K562 (cell line): ENCODE measurements at regions not wholly inside any gene's neighbourhood (a gene's known extent, or its start where the extent isn't known, plus 50 kb on each side); places are given as distances from the start of the nearest gene placed in this dataset.
"Not testable (repeated sequence)": the region's sequence is repeated elsewhere in the genome, so short reads cannot be mapped to it uniquely, and the experiment has no call there.

Source experiments
- CBFA2T3 ChIP-seq: fragments of 450-650 bp; IDR thresholded peaks from 2 replicates; pipeline ENCODE4 v1.6.1; 2017
- FOXJ3 ChIP-seq: sonication (generic); formaldehyde crosslinking; IDR thresholded peaks from 2 replicates; pipeline ENCODE4 v1.4.0; 2020; ENCODE audit warnings: mild to moderate bottlenecking, missing genetic modification reagents
- IRF2 ChIP-seq: sonication (generic); formaldehyde crosslinking; IDR thresholded peaks from 2 replicates; pipeline ENCODE4 v1.8.1; 2022; ENCODE audit warnings: mild to moderate bottlenecking, missing genetic modification reagents
- KAT7 ChIP-seq: sonication (generic); formaldehyde crosslinking; IDR thresholded peaks from 2 replicates; pipeline ENCODE4 v1.8.0; 2022; ENCODE audit warnings: missing genetic modification reagents, mild to moderate bottlenecking, borderline replicate concordance
- MAX ChIP-seq: sonication (generic); formaldehyde crosslinking; IDR thresholded peaks from 2 replicates; pipeline ENCODE4 v1.9.0; 2022; ENCODE audit warnings: mild to moderate bottlenecking, missing genetic modification reagents
- NONO ChIP-seq, 2 experiments: fragments of 200-400 bp in 1 of 2; fragments of 450-650 bp in 1 of 2; formaldehyde crosslinking in 1 of 2; IDR thresholded peaks; 2 replicates each; pipeline ENCODE4 v1.6.1; 2017; ENCODE audit warnings: low read depth in 2 of 2, mild to moderate bottlenecking in 2 of 2, moderate library complexity in 2 of 2, low read length in 1 of 2
- POLR2AphosphoS2 ChIP-seq: IDR thresholded peaks from 2 replicates; pipeline ENCODE4 v1.6.1; 2012; ENCODE audit warnings: low read length, improper control_type of control experiment
- RBM39 ChIP-seq: fragments of 200-400 bp; formaldehyde crosslinking; optimal IDR thresholded peaks from 2 replicates; pipeline ENCODE3; 2018; ENCODE audit warnings: low read depth, low read length
- RCOR1 ChIP-seq, 2 experiments: IDR thresholded peaks; 2 replicates each; pipeline ENCODE4 v1.6.1; 2012; ENCODE audit warnings: low read depth in 2 of 2, low read length in 2 of 2, borderline replicate concordance in 1 of 2, improper control_type of control experiment in 1 of 2
- ZBTB17 ChIP-seq: fragments of 450-650 bp; formaldehyde crosslinking; IDR thresholded peaks from 2 replicates; pipeline ENCODE4 v1.4.0; 2020; ENCODE audit warnings: mild to moderate bottlenecking
- ZNF280B ChIP-seq: fragments of 250-450 bp; sonication (Bioruptor Pico); IDR thresholded peaks from 2 replicates; pipeline ENCODE4 v1.5.1; 2021; ENCODE audit warnings: mild to moderate bottlenecking
- TF ChIP-seq, protein P1 (sequence below), 3 experiments: fragments of 200-800 bp in 1 of 3; sonication (Bioruptor generic) in 1 of 3; sonication (generic) in 1 of 3; formaldehyde crosslinking in 1 of 3; IDR thresholded peaks; 2 replicates each; pipeline versions ENCODE4 v1.6.1 to v1.8.0; 2016 to 2022; ENCODE audit warnings: mild to moderate bottlenecking in 2 of 3, missing compliant biosample characterization in 2 of 3, missing genetic modification characterization in 2 of 3, missing genetic modification reagents in 1 of 3

DNA sequence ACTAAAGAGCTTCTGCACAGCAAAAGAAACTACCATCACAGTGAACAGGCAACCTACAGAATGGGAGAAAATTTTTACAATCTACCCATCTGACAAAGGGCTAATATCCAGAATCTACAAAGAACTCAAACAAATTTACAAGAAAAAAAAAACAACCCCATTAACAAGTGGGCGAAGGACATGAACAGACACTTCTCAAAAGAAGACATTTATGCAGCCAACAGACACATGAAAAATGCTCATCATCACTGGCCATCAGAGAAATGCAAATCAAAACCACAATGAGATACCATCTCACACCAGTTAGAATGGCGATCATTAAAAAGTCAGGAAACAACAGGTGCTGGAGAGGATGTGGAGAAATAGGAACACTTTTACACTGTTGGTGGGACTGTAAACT, 89.9 kb upstream of the TMEM164 start:
- not testable (repeated sequence) for TF ChIP-seq FOXJ3 (CRISPR knock-in tag); CBFA2T3; RBM39; NONO (IDR thresholded peaks at IDR 0.05; ENCODE audit: low read depth in 2 of 2, low read length in 1 of 2); POLR2AphosphoS2; RCOR1 (IDR thresholded peaks at IDR 0.05; ENCODE audit: borderline replicate concordance in 1 of 2, low read depth in 2 of 2, low read length in 2 of 2); MAX (CRISPR knock-in tag); KAT7 (CRISPR knock-in tag); IRF2; ZNF280B (CRISPR knock-in tag); ZBTB17 (CRISPR knock-in tag)
- TF ChIP-seq, protein P1, sequence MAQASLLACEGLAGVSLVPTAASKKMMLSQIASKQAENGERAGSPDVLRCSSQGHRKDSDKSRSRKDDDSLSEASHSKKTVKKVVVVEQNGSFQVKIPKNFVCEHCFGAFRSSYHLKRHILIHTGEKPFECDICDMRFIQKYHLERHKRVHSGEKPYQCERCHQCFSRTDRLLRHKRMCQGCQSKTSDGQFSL (CRISPR knock-in tag; IDR thresholded peaks at IDR 0.05), result not testable (repeated sequence)
- TF ChIP-seq, protein P1 (tag; IDR thresholded peaks at IDR 0.05), result not testable (repeated sequence)
